ENCODE measurements at regions not wholly inside any gene's neighbourhood (a gene's known extent, or its start where the extent isn't known, plus 50 kb on each side); places are given as distances from the start of the nearest gene placed in this dataset.
"Not testable (repeated sequence)": the region's sequence is repeated elsewhere in the genome, so short reads cannot be mapped to it uniquely, and the experiment has no call there.

DNA sequence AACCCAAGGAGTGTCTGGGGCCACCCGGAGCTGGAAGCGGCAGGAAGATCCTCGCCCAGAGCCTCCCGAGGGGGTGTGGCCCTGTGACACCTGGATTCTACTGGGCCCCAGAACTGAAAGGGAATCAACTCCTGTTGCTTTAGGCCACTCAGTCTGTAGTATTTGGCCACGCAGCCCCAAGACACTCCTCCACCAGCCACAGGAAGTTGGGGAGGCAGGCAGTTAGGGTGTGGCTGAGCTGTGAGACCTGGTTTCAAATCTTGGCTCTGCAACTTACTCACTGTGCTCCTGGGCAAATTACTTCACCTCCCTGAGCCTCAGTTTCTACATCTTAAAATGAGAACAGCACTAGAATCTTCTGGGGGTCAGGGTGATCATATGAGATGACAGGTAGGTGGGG, 119.8 kb upstream of the PPP1R26 start:
- Mint-ChIP-seq H3K4me3 (ENCODE audit: unreplicated experiment) (no peak overlapping the region), H3K36me3 (ENCODE audit: low read depth) (no peaks in the 10 kb centered on the region), H3K9me3 (ENCODE audit: low read depth) (peaks cover 4% of the 10 kb centered on the region), H3K27ac (ENCODE audit: unreplicated experiment) (no peak overlapping the region), H3K27me3 (ENCODE audit: low read depth) (peaks cover 7% of the 10 kb centered on the region), H3K4me1 (ENCODE audit: low read depth) (no peaks in the 10 kb centered on the region)
- TF ChIP-seq, protein P1, sequence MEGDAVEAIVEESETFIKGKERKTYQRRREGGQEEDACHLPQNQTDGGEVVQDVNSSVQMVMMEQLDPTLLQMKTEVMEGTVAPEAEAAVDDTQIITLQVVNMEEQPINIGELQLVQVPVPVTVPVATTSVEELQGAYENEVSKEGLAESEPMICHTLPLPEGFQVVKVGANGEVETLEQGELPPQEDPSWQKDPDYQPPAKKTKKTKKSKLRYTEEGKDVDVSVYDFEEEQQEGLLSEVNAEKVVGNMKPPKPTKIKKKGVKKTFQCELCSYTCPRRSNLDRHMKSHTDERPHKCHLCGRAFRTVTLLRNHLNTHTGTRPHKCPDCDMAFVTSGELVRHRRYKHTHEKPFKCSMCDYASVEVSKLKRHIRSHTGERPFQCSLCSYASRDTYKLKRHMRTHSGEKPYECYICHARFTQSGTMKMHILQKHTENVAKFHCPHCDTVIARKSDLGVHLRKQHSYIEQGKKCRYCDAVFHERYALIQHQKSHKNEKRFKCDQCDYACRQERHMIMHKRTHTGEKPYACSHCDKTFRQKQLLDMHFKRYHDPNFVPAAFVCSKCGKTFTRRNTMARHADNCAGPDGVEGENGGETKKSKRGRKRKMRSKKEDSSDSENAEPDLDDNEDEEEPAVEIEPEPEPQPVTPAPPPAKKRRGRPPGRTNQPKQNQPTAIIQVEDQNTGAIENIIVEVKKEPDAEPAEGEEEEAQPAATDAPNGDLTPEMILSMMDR (IDR thresholded peaks at IDR 0.05) = no peak
- DNase-seq (ENCODE audit: low spot score) = no peak

DNA sequence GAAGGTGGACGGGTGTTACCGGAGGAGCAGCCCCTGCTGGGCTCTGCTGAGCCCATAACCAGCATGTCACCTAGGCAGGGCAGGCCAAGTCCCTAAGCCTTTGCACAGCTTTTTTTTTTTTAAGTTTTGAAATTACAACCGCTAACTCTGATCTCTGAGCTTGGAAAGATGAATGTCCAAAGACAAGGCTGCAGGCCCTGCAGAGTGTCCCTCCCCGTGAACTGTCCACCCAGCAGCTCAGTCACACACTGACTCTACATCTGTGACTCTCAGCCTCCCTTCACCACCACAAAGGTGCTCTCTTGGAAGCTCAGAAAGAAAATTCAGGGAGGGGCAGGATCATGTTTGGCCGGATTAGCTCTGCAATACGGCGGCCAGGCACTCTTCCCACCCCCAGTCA, 119.0 kb upstream of the PPP1R26 start:
- DNase-seq (ENCODE audit: low spot score) = no peak
- H3K36me3 Mint-ChIP-seq (ENCODE audit: low read depth) = no peaks in the 10 kb centered on the region
- peaks cover 4% of the 10 kb centered on the region for H3K9me3 Mint-ChIP-seq (ENCODE audit: low read depth)
- no peak overlapping the region for H3K4me3 Mint-ChIP-seq (ENCODE audit: unreplicated experiment)
- no peaks in the 10 kb centered on the region for H3K4me1 Mint-ChIP-seq (ENCODE audit: low read depth)
- peaks cover 3% of the 10 kb centered on the region for H3K27me3 Mint-ChIP-seq (ENCODE audit: low read depth)
- TF ChIP-seq, protein P1 (IDR thresholded peaks at IDR 0.05) = no peak
- H3K27ac Mint-ChIP-seq (ENCODE audit: unreplicated experiment) = no peak overlapping the region

DNA sequence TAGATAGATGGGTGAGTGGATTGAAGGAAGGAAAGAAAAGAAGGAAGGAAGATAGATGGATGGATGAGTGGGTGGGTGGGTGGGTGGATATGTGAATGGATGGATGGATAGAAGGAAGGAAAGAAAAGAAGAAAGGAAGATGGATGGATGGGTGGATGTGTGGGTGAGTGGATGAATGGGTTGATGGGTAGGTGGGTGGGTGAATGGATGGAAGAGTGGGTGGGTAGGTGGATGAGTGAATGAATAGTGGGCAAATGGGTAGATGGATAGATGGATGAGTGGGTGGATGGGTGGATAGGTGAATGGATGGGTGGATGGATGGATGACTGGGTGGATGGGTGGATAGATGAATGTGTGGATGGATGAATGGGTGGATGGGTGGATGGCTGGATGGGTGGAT, 117.9 kb upstream of the PPP1R26 start:
- not testable (repeated sequence) for H3K27ac Mint-ChIP-seq (ENCODE audit: unreplicated experiment); H3K27me3 Mint-ChIP-seq (ENCODE audit: low read depth)

DNA sequence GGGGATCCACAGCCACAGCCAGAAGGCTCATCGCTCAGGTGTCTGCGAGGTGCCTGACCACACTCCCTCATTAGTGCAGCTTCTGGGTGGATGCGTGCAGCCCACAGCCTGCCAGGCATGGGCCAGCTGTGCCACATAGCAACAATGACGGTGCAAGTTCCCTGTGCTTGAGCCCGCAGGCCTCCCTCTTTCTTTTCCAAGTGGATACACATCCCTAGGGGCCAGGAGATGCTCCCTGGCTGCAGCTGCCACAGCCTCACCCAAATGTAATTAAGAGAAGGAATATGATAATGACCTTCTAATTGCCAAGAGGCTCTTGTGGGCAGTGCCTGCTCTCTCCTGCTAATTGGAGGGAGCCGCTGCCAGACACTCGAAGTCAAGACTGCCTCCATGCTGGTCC, 116.0 kb upstream of the PPP1R26 start:
- TF ChIP-seq, protein P1 (IDR thresholded peaks at IDR 0.05) = no peak
- Mint-ChIP-seq H3K36me3 (ENCODE audit: low read depth) (no peaks in the 10 kb centered on the region), H3K27ac (ENCODE audit: unreplicated experiment) (no peak overlapping the region)

More for the DNA sequence above, 117.9 kb upstream of the PPP1R26 start:
- not testable (repeated sequence) for H3K4me3 Mint-ChIP-seq (ENCODE audit: unreplicated experiment); H3K36me3 Mint-ChIP-seq (ENCODE audit: low read depth); H3K9me3 Mint-ChIP-seq (ENCODE audit: low read depth); H3K4me1 Mint-ChIP-seq (ENCODE audit: low read depth); DNase-seq (ENCODE audit: low spot score)

DNA sequence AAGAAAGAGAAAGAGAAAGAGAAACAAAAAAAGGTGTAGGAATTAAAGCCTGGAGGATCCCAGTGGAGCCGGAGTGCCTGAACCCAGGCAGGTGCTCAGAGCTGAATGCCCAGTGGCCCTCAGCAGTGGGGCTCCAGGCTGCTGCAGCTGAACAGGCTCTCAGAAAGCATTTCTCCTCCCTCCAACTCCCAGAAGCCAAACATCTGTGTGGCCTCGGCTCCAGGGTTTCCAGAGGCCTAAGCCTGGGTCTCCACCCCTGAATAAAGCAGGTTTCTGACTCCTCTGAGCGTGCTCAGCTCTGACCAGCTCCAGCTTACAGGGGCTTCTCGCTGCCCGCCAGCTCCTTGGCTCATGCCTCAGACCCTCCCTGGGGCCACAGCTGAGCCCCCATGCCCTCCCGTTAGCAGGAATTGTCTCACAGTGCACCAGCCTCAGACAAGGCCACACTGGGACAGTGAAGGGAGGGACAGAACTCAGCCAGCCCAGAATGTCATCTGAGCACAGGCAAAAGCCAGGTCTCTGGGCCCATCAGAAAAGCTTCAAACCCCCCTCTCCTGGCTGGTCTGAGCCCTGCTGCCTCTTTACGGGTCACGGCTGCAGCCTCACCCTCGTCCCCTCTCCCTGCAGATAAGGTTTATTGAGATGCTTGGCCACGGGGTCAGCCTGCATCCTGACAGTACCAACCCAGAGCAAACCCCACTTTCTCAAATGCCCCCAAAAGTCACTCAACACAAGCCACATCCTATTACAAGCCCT, 114.4 kb upstream of the PPP1R26 start:
- Mint-ChIP-seq H3K9me3 (ENCODE audit: low read depth) (peaks cover 4% of the 10 kb centered on the region), H3K4me1 (ENCODE audit: low read depth) (no peaks in the 10 kb centered on the region), H3K36me3 (ENCODE audit: low read depth) (no peaks in the 10 kb centered on the region), H3K27me3 (ENCODE audit: low read depth) (peaks cover 11% of the 10 kb centered on the region), H3K27ac (ENCODE audit: unreplicated experiment) (no peak overlapping the region), H3K4me3 (ENCODE audit: unreplicated experiment) (no peak overlapping the region)
- TF ChIP-seq, protein P1 (IDR thresholded peaks at IDR 0.05) = no peak
- no peak for DNase-seq (ENCODE audit: low spot score)

More for the DNA sequence above, 116.0 kb upstream of the PPP1R26 start:
- no peaks in the 10 kb centered on the region for H3K4me1 Mint-ChIP-seq (ENCODE audit: low read depth)
- DNase-seq (ENCODE audit: low spot score) = no peak
- H3K4me3 Mint-ChIP-seq (ENCODE audit: unreplicated experiment) = no peak overlapping the region
- peaks cover 4% of the 10 kb centered on the region for H3K9me3 Mint-ChIP-seq (ENCODE audit: low read depth)
- peaks cover 8% of the 10 kb centered on the region for H3K27me3 Mint-ChIP-seq (ENCODE audit: low read depth)

DNA sequence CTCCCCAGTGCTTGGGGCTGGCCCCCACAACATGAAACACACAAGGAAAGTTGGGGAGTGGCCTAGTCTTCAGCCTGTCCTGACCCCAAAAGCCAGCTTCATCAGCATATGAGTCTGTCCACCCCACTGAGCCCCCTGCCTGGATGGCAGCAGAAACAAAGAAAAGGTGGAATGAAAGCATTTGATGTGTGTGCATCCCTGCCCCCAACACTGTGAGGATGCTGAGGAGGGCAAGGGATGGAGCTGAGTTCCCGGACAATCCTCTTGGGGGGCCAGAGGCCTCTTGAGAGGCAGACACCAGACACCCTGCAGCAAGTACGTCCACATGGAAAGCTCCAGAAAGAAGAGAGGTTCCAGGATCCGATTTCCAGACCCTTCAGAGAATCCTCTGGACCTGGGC, 113.5 kb upstream of the PPP1R26 start:
- Mint-ChIP-seq H3K4me3 (ENCODE audit: unreplicated experiment) (no peak overlapping the region), H3K36me3 (ENCODE audit: low read depth) (no peaks in the 10 kb centered on the region), H3K27me3 (ENCODE audit: low read depth) (peaks cover 9% of the 10 kb centered on the region), H3K9me3 (ENCODE audit: low read depth) (peaks cover 4% of the 10 kb centered on the region), H3K27ac (ENCODE audit: unreplicated experiment) (no peak overlapping the region), H3K4me1 (ENCODE audit: low read depth) (no peaks in the 10 kb centered on the region)
- DNase-seq (ENCODE audit: low spot score) = no peak
- TF ChIP-seq, protein P1 (IDR thresholded peaks at IDR 0.05) = no peak
